ENCODE measurements at regions not wholly inside any gene's neighbourhood (a gene's known extent, or its start where the extent isn't known, plus 50 kb on each side); places are given as distances from the start of the nearest gene placed in this dataset.
A peak's percentile ranks its signal among the peaks of the same experiment; 100 is the strongest.
"Not testable (repeated sequence)": the region's sequence is repeated elsewhere in the genome, so short reads cannot be mapped to it uniquely, and the experiment has no call there.

GRCh38 chr15:30732100-30732499 is 106.2 kb downstream of the ARHGAP11B start:
- H3K9me3 Mint-ChIP-seq, H3K4me3 Mint-ChIP-seq: not testable (repeated sequence)

GRCh38 chr15:30735884-30736564 is 110.1 kb downstream of the ARHGAP11B start:
- not testable (repeated sequence) for H3K27ac Mint-ChIP-seq, H3K4me1 Mint-ChIP-seq, H3K27me3 Mint-ChIP-seq, DNase-seq, H3K4me3 Mint-ChIP-seq, H3K9me3 Mint-ChIP-seq
- peaks cover 45% of the 10 kb centered on the region for H3K36me3 Mint-ChIP-seq

More at GRCh38 chr15:30732100-30732499, 106.2 kb downstream of the ARHGAP11B start:
- not testable (repeated sequence) for DNase-seq, H3K27ac Mint-ChIP-seq, H3K4me1 Mint-ChIP-seq, H3K27me3 Mint-ChIP-seq
- peaks cover 52% of the 10 kb centered on the region for H3K36me3 Mint-ChIP-seq

DNA sequence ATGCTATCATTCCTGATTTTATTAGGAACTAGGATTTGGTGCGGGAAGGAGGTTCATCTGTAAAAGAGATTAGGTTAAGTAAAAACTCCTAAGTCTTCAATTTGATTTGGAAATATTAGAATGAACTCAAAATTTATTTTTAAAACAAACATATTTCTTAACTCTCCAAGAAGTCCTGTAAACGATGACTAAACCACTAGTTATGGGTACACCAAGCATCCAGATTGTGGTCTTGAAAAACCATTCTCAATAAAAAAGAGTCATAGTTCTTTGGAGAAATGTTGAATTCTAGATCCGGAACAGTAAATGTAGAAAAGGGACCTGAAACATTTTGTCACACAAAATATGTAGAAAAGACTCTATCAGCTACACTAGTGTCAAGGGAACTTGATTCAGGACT is 116.9 kb downstream of the ARHGAP11B start:
- H3K4me3 Mint-ChIP-seq, DNase-seq, H3K4me1 Mint-ChIP-seq, H3K27me3 Mint-ChIP-seq, H3K27ac Mint-ChIP-seq, H3K9me3 Mint-ChIP-seq: not testable (repeated sequence)
- peaks cover 11% of the 10 kb centered on the region for H3K36me3 Mint-ChIP-seq

DNA sequence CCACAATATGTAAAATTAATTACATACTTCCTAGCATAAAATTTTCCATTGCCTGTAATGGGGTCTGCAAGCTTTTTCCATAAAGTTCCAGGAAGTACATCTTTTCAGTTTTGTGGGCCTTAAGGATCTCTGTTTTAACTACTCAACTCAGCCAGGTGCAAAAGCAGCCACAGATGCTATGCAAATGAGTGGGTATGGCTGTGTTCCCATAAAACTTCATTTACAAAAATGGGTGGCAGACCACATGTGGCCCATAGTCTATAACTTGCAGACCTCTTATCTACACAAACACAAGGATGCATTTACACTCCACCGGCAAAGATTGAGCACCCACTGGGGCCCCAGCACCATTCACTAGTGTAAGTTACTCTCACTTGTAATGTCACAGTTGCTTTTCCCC is 123.1 kb downstream of the ARHGAP11B start:
- not testable (repeated sequence) for DNase-seq, H3K27me3 Mint-ChIP-seq, H3K9me3 Mint-ChIP-seq, H3K4me3 Mint-ChIP-seq, H3K4me1 Mint-ChIP-seq, H3K27ac Mint-ChIP-seq
- H3K36me3 Mint-ChIP-seq: peaks cover 12% of the 10 kb centered on the region

DNA sequence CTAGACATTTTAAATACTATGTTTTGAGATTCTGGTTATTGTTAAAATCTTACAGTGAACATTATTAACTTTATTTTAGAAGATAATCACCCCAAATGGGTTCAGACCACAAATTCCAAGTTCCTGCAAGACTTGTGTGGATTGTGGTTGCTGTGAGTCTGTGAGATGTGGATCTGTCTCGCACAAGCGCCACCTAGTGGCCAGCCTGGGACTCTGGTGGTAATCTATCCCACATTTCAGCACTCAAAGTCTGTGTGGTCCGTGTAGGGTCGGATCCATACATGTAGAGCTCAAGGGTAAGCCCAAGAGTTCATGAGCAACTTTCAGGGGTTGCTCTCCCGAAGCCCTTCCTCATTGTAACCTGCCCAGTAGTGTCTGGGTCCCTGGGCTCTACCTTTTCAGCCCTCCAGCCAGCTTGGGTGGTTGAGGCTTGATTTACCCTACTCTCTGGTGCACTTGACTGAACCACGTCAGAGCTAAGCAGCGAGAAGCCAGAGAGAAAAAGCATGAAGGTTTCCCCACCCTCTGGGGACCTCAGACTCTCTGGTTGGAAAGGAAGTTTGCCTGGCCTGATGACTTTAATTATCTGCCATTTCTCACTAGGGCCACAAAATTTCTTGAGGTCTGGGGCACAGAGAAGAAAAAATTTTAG is 129.2 kb downstream of the ARHGAP11B start:
- peaks cover 15% of the 10 kb centered on the region for H3K36me3 Mint-ChIP-seq
- DNase-seq: peak; percentile 66
- H3K4me3 Mint-ChIP-seq, H3K9me3 Mint-ChIP-seq, H3K27me3 Mint-ChIP-seq, H3K27ac Mint-ChIP-seq, H3K4me1 Mint-ChIP-seq: not testable (repeated sequence)

- H3K27me3 Mint-ChIP-seq, H3K9me3 Mint-ChIP-seq, H3K27ac Mint-ChIP-seq, H3K4me1 Mint-ChIP-seq, DNase-seq, H3K4me3 Mint-ChIP-seq: not testable (repeated sequence)
- H3K36me3 Mint-ChIP-seq: peaks cover 12% of the 10 kb centered on the region
These were observed 134.7 kb downstream of the ARHGAP11B start for GRCh38 chr15:30760633-30761032.

GRCh38 chr15:30761365-30761764 is 135.4 kb downstream of the ARHGAP11B start:
- DNase-seq, H3K4me3 Mint-ChIP-seq, H3K36me3 Mint-ChIP-seq: not testable (repeated sequence)

GRCh38 chr15:30769390-30770124 is 134.2 kb upstream of the FAN1 start:
- H3K36me3 Mint-ChIP-seq: peaks cover 15% of the 10 kb centered on the region
- H3K9me3 Mint-ChIP-seq, DNase-seq, H3K27me3 Mint-ChIP-seq, H3K27ac Mint-ChIP-seq, H3K4me3 Mint-ChIP-seq, H3K4me1 Mint-ChIP-seq: not testable (repeated sequence)

More at GRCh38 chr15:30761365-30761764, 135.4 kb downstream of the ARHGAP11B start:
- not testable (repeated sequence) for H3K27ac Mint-ChIP-seq, H3K27me3 Mint-ChIP-seq, H3K9me3 Mint-ChIP-seq, H3K4me1 Mint-ChIP-seq

DNA sequence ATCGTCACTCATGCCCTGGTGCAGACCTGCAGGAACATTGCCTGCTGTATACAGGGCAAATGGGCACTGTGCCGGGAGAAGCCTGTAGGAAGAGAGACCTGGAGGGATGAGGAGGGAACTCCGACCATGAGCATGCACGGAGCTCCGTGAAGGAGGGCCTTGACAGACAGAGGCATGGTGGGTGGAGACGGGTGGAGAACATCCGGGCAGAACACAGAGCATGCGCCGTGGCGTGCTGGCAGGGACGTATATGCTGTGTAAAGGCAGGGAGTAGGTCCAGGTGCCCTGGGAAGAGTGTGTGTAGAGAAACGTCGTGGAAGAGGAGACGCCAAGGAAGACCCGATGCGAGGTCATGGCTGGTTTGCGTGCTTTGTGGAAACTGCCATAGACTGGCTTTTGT is 133.0 kb upstream of the FAN1 start:
- no peaks in the 10 kb centered on the region for H3K9me3 Mint-ChIP-seq
- H3K4me1 Mint-ChIP-seq: no peaks in the 10 kb centered on the region
- peaks cover 21% of the 10 kb centered on the region for H3K36me3 Mint-ChIP-seq
- no peak for DNase-seq
- no peak overlapping the region for H3K4me3 Mint-ChIP-seq
- no peak overlapping the region for H3K27ac Mint-ChIP-seq
- H3K27me3 Mint-ChIP-seq: no peaks in the 10 kb centered on the region

GRCh38 chr15:30783019-30783418 is 120.7 kb upstream of the FAN1 start:
- H3K9me3 Mint-ChIP-seq: peaks cover 5% of the 10 kb centered on the region
- H3K36me3 Mint-ChIP-seq: no peaks in the 10 kb centered on the region
- no peak for DNase-seq
- H3K4me1 Mint-ChIP-seq: no peaks in the 10 kb centered on the region
- H3K27ac Mint-ChIP-seq: no peak overlapping the region
- H3K4me3 Mint-ChIP-seq: no peak overlapping the region
- no peaks in the 10 kb centered on the region for H3K27me3 Mint-ChIP-seq

- H3K9me3 Mint-ChIP-seq: no peaks in the 10 kb centered on the region
- no peak overlapping the region for H3K27ac Mint-ChIP-seq
- H3K4me1 Mint-ChIP-seq: no peaks in the 10 kb centered on the region
- no peaks in the 10 kb centered on the region for H3K27me3 Mint-ChIP-seq
- no peak overlapping the region for H3K4me3 Mint-ChIP-seq
- no peak for DNase-seq
- no peaks in the 10 kb centered on the region for H3K36me3 Mint-ChIP-seq
These were observed 115.1 kb upstream of the FAN1 start for GRCh38 chr15:30788595-30788994.

GRCh38 chr15:30791239-30792175 is 112.2 kb upstream of the FAN1 start:
- Mint-ChIP-seq H3K4me3 (no peak overlapping the region), H3K27me3 (peaks cover 3% of the 10 kb centered on the region), H3K4me1 (no peaks in the 10 kb centered on the region), H3K9me3 (no peaks in the 10 kb centered on the region), H3K36me3 (no peaks in the 10 kb centered on the region), H3K27ac (no peak overlapping the region)
- DNase-seq: no peak

DNA sequence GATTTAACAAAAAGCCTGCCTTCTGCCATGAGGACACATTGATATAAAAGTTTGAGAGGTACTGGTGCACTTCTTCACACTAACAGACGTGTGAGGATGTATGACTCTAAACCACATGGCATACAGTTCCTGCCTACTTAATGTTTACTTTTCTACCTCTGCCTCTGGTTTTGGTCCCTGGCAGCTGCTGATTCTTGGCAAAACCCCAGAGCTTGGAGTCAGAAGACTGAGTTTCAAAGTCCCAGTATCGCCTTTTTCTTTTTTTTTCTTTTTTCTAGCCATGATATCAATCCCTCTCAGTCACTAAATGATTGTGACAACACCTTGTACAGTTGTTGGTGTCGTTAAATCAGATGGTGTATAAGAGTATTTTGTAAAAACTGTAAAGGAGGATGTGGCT is 110.9 kb upstream of the FAN1 start:
- not testable (repeated sequence) for H3K4me3 Mint-ChIP-seq, H3K36me3 Mint-ChIP-seq, H3K9me3 Mint-ChIP-seq, H3K27me3 Mint-ChIP-seq, DNase-seq, H3K27ac Mint-ChIP-seq, H3K4me1 Mint-ChIP-seq

DNA sequence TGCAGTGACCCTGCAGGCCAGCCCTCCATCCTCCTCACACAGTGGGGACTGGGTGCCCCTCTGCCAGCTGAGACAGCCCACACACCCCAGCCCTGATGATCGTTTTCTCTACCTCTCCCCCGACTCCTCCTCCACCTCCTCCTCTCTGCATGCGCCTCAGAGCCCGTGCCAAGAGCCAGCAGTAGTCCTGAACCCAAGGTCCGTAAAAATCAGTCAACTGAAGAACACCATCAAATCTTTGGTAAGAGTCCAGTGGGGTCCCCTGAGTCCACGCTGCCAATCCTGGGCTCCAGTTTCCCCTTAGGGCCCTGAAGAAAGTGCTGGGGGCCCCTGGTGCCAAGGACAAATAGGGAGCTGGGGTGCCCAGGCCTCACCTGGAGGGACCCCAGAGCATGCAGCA is 109.3 kb upstream of the FAN1 start:
- H3K4me3 Mint-ChIP-seq: no peak overlapping the region
- no peak overlapping the region for H3K27ac Mint-ChIP-seq
- H3K4me1 Mint-ChIP-seq: no peaks in the 10 kb centered on the region
- H3K9me3 Mint-ChIP-seq: no peaks in the 10 kb centered on the region
- DNase-seq: no peak
- peaks cover 3% of the 10 kb centered on the region for H3K27me3 Mint-ChIP-seq
- H3K36me3 Mint-ChIP-seq: no peaks in the 10 kb centered on the region

- not testable (repeated sequence) for H3K9me3 Mint-ChIP-seq, H3K36me3 Mint-ChIP-seq, H3K27me3 Mint-ChIP-seq, DNase-seq, H3K4me3 Mint-ChIP-seq, H3K4me1 Mint-ChIP-seq, H3K27ac Mint-ChIP-seq
These were observed 104.2 kb upstream of the FAN1 start for GRCh38 chr15:30799565-30799964.
